ENCODE measurements at regions not wholly inside any gene's neighbourhood (a gene's known extent, or its start where the extent isn't known, plus 50 kb on each side); places are given as distances from the start of the nearest gene placed in this dataset.

GRCh38 chrX:9317176-9317575, 147.7 kb upstream of the TBL1X start:
- Histone ChIP-seq H3F3A (ENCODE audit: low read length, unreplicated experiment) (no peaks in the 10 kb centered on the region), H3K4me2 (ENCODE audit: low read length) (no peak overlapping the region), H3K4me3 (ENCODE audit: low read length) (no peak overlapping the region), H3K4me1 (ENCODE audit: insufficient read depth, low read length) (peaks cover 21% of the 10 kb centered on the region), H4K20me1 (ENCODE audit: low read length) (no peaks in the 10 kb centered on the region), H3K79me2 (ENCODE audit: low read length) (no peaks in the 10 kb centered on the region), H2AFZ (ENCODE audit: low read length) (no peak overlapping the region), H3K27me3 (ENCODE audit: low read length) (no peaks in the 10 kb centered on the region), H3K9me2 (replicated peaks; ENCODE audit: low read length) (no peaks in the 10 kb centered on the region), H3K36me3 (ENCODE audit: low read depth, low read length) (no peaks in the 10 kb centered on the region), H3K9me3 (ENCODE audit: low read length) (no peaks in the 10 kb centered on the region), H3K27ac (ENCODE audit: low read length) (no peak overlapping the region), H3K9ac (ENCODE audit: low read length) (no peak overlapping the region)
- ATAC-seq (no peak), DNase-seq (no peak)
- no peak for TF ChIP-seq CTCF (conservative IDR thresholded peaks at IDR 0.05; ENCODE audit: low read depth, low read length)
- no peak for TF ChIP-seq EZH2phosphoT487 (IDR thresholded peaks at IDR 0.05; ENCODE audit: borderline replicate concordance, low read length)
- no peak for TF ChIP-seq EZH2 (IDR thresholded peaks at IDR 0.05; ENCODE audit: low read length, unreplicated experiment)
- BruUV-seq (replicated peaks), result no TSS peak
- CTCF ChIA-PET, result no interaction called here
- intact Hi-C loops (cut with micrococcal nuclease), result no loop called here
- POLR2A ChIA-PET (ENCODE audit: unreplicated experiment), result no interaction called here

DNA sequence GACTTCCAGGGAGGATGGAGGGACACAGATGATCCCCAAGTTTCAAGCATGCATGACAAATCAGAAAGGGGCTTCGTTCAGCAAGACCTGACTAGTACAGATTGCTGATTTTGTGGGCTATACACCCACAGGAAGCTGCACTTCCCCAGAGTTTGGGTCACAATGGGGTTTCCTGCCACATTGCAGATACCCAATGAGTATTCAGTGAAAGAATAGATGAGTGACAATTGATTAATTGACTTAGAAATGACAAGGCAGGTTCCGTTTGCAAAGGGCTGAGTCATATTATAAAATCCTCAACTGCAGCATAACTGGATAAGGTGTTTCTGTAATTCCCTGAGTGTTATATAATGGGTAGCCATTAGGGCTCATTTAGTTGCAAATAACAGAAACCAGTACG, 146.6 kb upstream of the TBL1X start:
- POLR2A ChIA-PET (ENCODE audit: unreplicated experiment), result no interaction called here
- no peaks in the 10 kb centered on the region for H3F3A ChIP-seq (ENCODE audit: low read length, unreplicated experiment)

GRCh38 chrX:9318766-9319165, 146.1 kb upstream of the TBL1X start:
- CTCF ChIA-PET, result no interaction called here
- POLR2A ChIA-PET (ENCODE audit: unreplicated experiment), result no interaction called here
- Histone ChIP-seq H3K9me2 (replicated peaks; ENCODE audit: low read length) (no peaks in the 10 kb centered on the region), H3K4me3 (ENCODE audit: low read length) (no peak overlapping the region), H2AFZ (ENCODE audit: low read length) (no peak overlapping the region), H3F3A (ENCODE audit: low read length, unreplicated experiment) (no peaks in the 10 kb centered on the region), H3K79me2 (ENCODE audit: low read length) (no peaks in the 10 kb centered on the region), H3K9ac (ENCODE audit: low read length) (no peak overlapping the region), H3K4me2 (ENCODE audit: low read length) (no peak overlapping the region), H3K4me1 (ENCODE audit: insufficient read depth, low read length) (peaks cover 21% of the 10 kb centered on the region), H3K36me3 (ENCODE audit: low read depth, low read length) (no peaks in the 10 kb centered on the region), H3K27me3 (ENCODE audit: low read length) (no peaks in the 10 kb centered on the region), H3K9me3 (ENCODE audit: low read length) (no peaks in the 10 kb centered on the region), H3K27ac (ENCODE audit: low read length) (no peak overlapping the region), H4K20me1 (ENCODE audit: low read length) (no peaks in the 10 kb centered on the region)
- ATAC-seq (no peak), DNase-seq (no peak)
- intact Hi-C loops (cut with micrococcal nuclease), result no loop called here
- TF ChIP-seq EZH2 (IDR thresholded peaks at IDR 0.05; ENCODE audit: low read length, unreplicated experiment) (no peak), CTCF (conservative IDR thresholded peaks at IDR 0.05; ENCODE audit: low read depth, low read length) (no peak), EZH2phosphoT487 (IDR thresholded peaks at IDR 0.05; ENCODE audit: borderline replicate concordance, low read length) (no peak)
- no TSS peak for BruUV-seq (replicated peaks)

More for the DNA sequence above, 146.6 kb upstream of the TBL1X start:
- BruUV-seq (replicated peaks), result no TSS peak
- Histone ChIP-seq H3K27me3 (ENCODE audit: low read length) (no peaks in the 10 kb centered on the region), H3K9me2 (replicated peaks; ENCODE audit: low read length) (no peaks in the 10 kb centered on the region), H3K4me1 (ENCODE audit: insufficient read depth, low read length) (peaks cover 21% of the 10 kb centered on the region), H3K9ac (ENCODE audit: low read length) (no peak overlapping the region), H2AFZ (ENCODE audit: low read length) (no peak overlapping the region), H3K79me2 (ENCODE audit: low read length) (no peaks in the 10 kb centered on the region), H3K4me3 (ENCODE audit: low read length) (no peak overlapping the region), H3K27ac (ENCODE audit: low read length) (no peak overlapping the region), H3K36me3 (ENCODE audit: low read depth, low read length) (no peaks in the 10 kb centered on the region), H4K20me1 (ENCODE audit: low read length) (no peaks in the 10 kb centered on the region), H3K9me3 (ENCODE audit: low read length) (no peaks in the 10 kb centered on the region), H3K4me2 (ENCODE audit: low read length) (no peak overlapping the region)
- intact Hi-C loops (cut with micrococcal nuclease), result no loop called here
- ATAC-seq (peak; percentile 25; the same call in 1 of the 2 replicates), DNase-seq (peak; percentile 35)
- CTCF ChIA-PET, result no interaction called here
- TF ChIP-seq EZH2phosphoT487 (IDR thresholded peaks at IDR 0.05; ENCODE audit: borderline replicate concordance, low read length), result no peak
- TF ChIP-seq CTCF (conservative IDR thresholded peaks at IDR 0.05; ENCODE audit: low read depth, low read length), result no peak
- no peak for TF ChIP-seq EZH2 (IDR thresholded peaks at IDR 0.05; ENCODE audit: low read length, unreplicated experiment)

Measured in PC-3 (cell line).